ENCODE measurements at regions not wholly inside any gene's neighbourhood (a gene's known extent, or its start where the extent isn't known, plus 50 kb on each side); places are given as distances from the start of the nearest gene placed in this dataset.

DNA sequence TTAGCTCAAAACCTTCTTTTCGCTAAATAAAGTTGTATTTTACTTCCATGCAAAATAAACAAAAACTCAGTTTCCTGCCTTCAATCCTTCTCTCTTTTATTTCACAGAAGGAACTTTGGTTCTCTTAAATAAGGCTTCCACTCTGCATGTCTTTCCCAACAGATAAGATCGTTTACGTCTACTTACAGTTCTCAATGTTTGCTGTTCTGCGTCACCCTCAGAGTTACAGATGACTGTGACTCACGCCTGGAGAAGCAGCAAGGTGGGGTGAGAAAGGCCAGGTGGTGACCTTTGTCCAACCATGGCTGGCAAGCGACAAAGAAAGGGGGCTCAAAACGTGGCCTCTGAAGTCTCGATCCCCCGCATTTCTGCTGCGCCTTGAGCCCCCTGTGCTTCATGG is 51.4 kb upstream of the RPS6KA2 start:
- Histone ChIP-seq H2AFZ (ENCODE audit: control insufficient read depth, low read length) (no peak overlapping the region), H3K4me3 (ENCODE audit: control insufficient read depth in 2 of 3, extremely low read depth in 1 of 3, insufficient read depth in 2 of 3, low read depth in 1 of 3, low read length in 3 of 3) (no peak overlapping the region), H3K27ac (ENCODE audit: control insufficient read depth, insufficient read depth, low read length) (no peak overlapping the region), H3K9me1 (ENCODE audit: control insufficient read depth, extremely low read depth, insufficient read depth, low read length) (no peaks in the 10 kb centered on the region), H3K36me3 (ENCODE audit: control insufficient read depth in 2 of 2, extremely low read depth in 1 of 2, insufficient read depth in 2 of 2, low read length in 2 of 2) (no peaks in the 10 kb centered on the region), H3K4me2 (ENCODE audit: control insufficient read depth, extremely low read depth, insufficient read depth, low read depth, low read length) (no peak overlapping the region), H3K27me3 (ENCODE audit: control insufficient read depth, extremely low read depth, insufficient read depth, low read length) (no peaks in the 10 kb centered on the region), H4K20me1 (ENCODE audit: control insufficient read depth, extremely low read depth, insufficient read depth, low read length) (no peaks in the 10 kb centered on the region), H3K9me3 (ENCODE audit: control insufficient read depth, low read depth, low read length) (no peaks in the 10 kb centered on the region), H3K9ac (ENCODE audit: control insufficient read depth, extremely low read depth, insufficient read depth, low read length) (no peak overlapping the region), H3K79me2 (ENCODE audit: control insufficient read depth, insufficient read depth, low read length) (no peaks in the 10 kb centered on the region), H3K4me1 (ENCODE audit: control insufficient read depth, extremely low read depth, insufficient read depth, low read length) (no peaks in the 10 kb centered on the region)
- no peak for DNase-seq (ENCODE audit: low read depth, low spot score)
- dilution Hi-C loops (cut with MboI; ENCODE audit: extremely low pct_ligation_motif_present, low sequenced_read_pairs), result no loop called here
- TF ChIP-seq EZH2 (IDR thresholded peaks at IDR 0.05; ENCODE audit: low read length), result no peak
- TF ChIP-seq CTCF (optimal IDR thresholded peaks at IDR 0.05 in 1 of 3, IDR thresholded peaks at IDR 0.05 in 1 of 3, conservative IDR thresholded peaks at IDR 0.05 in 1 of 3; ENCODE audit: extremely low read depth in 1 of 3, insufficient read depth in 2 of 3, low read length in 3 of 3), result no peak
- no peak for FAIRE-seq

- Histone ChIP-seq H3K9ac (ENCODE audit: control insufficient read depth, extremely low read depth, insufficient read depth, low read length) (no peak overlapping the region), H3K9me1 (ENCODE audit: control insufficient read depth, extremely low read depth, insufficient read depth, low read length) (no peaks in the 10 kb centered on the region), H3K36me3 (ENCODE audit: control insufficient read depth in 2 of 2, extremely low read depth in 1 of 2, insufficient read depth in 2 of 2, low read length in 2 of 2) (no peaks in the 10 kb centered on the region), H4K20me1 (ENCODE audit: control insufficient read depth, extremely low read depth, insufficient read depth, low read length) (no peaks in the 10 kb centered on the region), H2AFZ (ENCODE audit: control insufficient read depth, low read length) (no peak overlapping the region), H3K4me1 (ENCODE audit: control insufficient read depth, extremely low read depth, insufficient read depth, low read length) (no peaks in the 10 kb centered on the region), H3K4me2 (ENCODE audit: control insufficient read depth, extremely low read depth, insufficient read depth, low read depth, low read length) (no peak overlapping the region), H3K27me3 (ENCODE audit: control insufficient read depth, extremely low read depth, insufficient read depth, low read length) (no peaks in the 10 kb centered on the region), H3K79me2 (ENCODE audit: control insufficient read depth, insufficient read depth, low read length) (no peaks in the 10 kb centered on the region), H3K4me3 (ENCODE audit: control insufficient read depth in 2 of 3, extremely low read depth in 1 of 3, insufficient read depth in 2 of 3, low read depth in 1 of 3, low read length in 3 of 3) (no peak overlapping the region), H3K27ac (ENCODE audit: control insufficient read depth, insufficient read depth, low read length) (no peak overlapping the region), H3K9me3 (ENCODE audit: control insufficient read depth, low read depth, low read length) (no peaks in the 10 kb centered on the region)
- FAIRE-seq, result no peak
- TF ChIP-seq EZH2 (IDR thresholded peaks at IDR 0.05; ENCODE audit: low read length), result no peak
- TF ChIP-seq CTCF (optimal IDR thresholded peaks at IDR 0.05 in 1 of 3, IDR thresholded peaks at IDR 0.05 in 1 of 3, conservative IDR thresholded peaks at IDR 0.05 in 1 of 3; ENCODE audit: extremely low read depth in 1 of 3, insufficient read depth in 2 of 3, low read length in 3 of 3), result no peak
- dilution Hi-C loops (cut with MboI; ENCODE audit: extremely low pct_ligation_motif_present, low sequenced_read_pairs), result no loop called here
- DNase-seq (ENCODE audit: low read depth, low spot score), result no peak
These were observed 50.9 kb upstream of the RPS6KA2 start for GRCh38 chr6:166677941-166678340.

Data from keratinocyte (primary cell).